D721Med (cell line): ENCODE measurements at regions not wholly inside any gene's neighbourhood (a gene's known extent, or its start where the extent isn't known, plus 50 kb on each side); places are given as distances from the start of the nearest gene placed in this dataset.

Source experiments
- DNase-seq: peaks from one replicate; pipeline ENCODE4 v3.0.0; 2011; ENCODE audit warnings: low spot score; ENCODE audit not compliant: insufficient read length
- FAIRE-seq: peaks from 2 replicates; lab custom pipeline; 2011; peaks lifted over from hg19 to GRCh38; lab: Jason Lieb, UNC
- CTCF ChIP-seq: IDR thresholded peaks from 2 replicates; pipeline ENCODE4 v1.5.1; 2012; ENCODE audit warnings: mild to moderate bottlenecking, control low read depth; ENCODE audit not compliant: insufficient read depth; ENCODE audit errors: missing control alignments

DNA sequence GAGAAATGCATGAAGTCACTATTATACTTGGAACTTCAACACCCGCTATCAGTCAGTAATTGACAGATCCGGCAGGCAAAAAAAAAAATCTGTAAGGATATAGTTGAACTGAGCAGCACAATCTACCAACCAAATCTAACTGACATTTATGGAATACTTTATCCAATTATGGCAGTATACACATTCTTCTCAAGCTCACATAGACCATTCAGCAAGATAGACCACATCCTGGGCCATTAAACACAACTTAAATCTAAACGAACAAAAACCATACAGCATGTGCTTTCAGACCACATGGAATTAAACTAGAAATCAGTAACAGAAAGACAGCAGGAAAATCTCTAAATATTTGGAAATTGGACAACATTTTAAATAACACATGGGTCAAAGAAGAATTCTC, 112.7 kb downstream of the MPP7 start:
- FAIRE-seq (no peak), DNase-seq (no peak)
- no peak for TF ChIP-seq CTCF

GRCh38 chr10:28188526-28188925, 114.3 kb downstream of the MPP7 start:
- FAIRE-seq (no peak), DNase-seq (no peak)
- TF ChIP-seq CTCF, result no peak

GRCh38 chr10:28186887-28187578, 115.8 kb downstream of the MPP7 start:
- FAIRE-seq, result no peak
- TF ChIP-seq CTCF, result no peak
- no peak for DNase-seq

DNA sequence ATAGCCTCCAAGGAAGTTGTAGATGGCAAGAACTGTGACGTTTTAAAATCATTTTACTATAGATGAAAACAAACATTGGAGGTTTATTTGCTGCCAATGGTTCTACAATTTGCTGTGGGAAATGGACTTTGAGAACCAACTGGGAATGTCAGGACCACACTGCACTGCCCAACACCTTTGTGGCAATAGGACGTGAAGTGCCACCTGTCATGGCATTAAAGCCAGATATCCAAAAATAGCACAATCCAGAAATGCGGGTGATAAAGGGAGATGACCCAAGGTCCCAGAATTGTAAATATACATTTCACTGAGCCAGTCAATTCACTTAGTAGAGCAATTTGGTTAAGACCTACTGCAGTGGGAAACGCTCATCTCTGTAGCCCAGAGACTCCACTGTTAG, 116.4 kb downstream of the MPP7 start:
- TF ChIP-seq CTCF, result no peak
- FAIRE-seq (no peak), DNase-seq (no peak)

DNA sequence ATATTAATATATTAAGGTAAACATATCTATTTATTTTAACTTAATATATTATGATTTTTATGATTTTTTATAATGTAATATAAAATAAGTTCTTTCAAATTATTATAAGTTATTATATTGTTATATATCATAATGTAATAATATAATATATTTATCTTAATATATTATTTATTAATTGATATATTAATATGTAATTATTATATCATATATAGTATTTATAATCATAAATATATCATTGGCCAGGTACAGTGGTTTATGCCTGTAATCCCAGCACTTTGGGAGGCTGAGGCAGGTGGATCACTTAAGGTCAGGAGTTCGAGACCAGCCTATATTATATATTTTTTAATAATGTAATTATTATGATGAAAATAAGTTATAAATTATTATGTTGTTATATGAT, 118.1 kb downstream of the MPP7 start:
- no peak for TF ChIP-seq CTCF
- DNase-seq (no peak), FAIRE-seq (no peak)

DNA sequence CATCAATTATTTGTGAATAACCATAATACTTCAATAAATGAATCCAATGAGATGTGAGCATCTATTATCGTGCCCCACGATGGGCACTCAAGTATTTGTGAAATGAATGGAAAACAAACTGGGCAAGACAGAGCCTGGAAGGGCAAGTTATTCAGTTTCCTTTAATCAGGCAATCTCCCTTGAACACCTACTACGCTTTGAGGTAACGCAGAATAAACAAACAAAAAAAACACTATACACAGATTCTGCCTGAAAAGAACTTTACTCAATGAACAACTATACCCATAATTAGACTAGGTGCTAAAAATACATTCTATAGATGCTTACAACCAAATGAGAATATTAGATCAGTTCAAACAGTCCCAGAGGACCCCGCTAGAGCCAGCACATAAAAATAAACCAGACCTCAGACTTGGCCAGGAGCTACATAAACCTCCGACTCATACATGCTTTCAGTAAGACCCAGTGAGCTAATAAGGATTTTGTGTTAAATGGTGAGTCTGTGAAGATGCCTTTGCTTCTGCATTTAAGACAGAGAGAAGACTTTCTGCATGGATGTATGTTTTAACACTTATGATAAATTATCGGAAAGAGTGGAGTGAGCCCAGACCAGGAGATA, 121.3 kb downstream of the MPP7 start:
- no peak for TF ChIP-seq CTCF
- FAIRE-seq, result no peak
- DNase-seq, result no peak

- no peak for TF ChIP-seq CTCF
Observed at GRCh38 chr10:28180654-28181053, 122.2 kb downstream of the MPP7 start.

More at GRCh38 chr10:28180654-28181053, 122.2 kb downstream of the MPP7 start:
- FAIRE-seq (no peak), DNase-seq (no peak)
